ENCODE measurements at regions not wholly inside any gene's neighbourhood (a gene's known extent, or its start where the extent isn't known, plus 50 kb on each side); places are given as distances from the start of the nearest gene placed in this dataset.

DNA sequence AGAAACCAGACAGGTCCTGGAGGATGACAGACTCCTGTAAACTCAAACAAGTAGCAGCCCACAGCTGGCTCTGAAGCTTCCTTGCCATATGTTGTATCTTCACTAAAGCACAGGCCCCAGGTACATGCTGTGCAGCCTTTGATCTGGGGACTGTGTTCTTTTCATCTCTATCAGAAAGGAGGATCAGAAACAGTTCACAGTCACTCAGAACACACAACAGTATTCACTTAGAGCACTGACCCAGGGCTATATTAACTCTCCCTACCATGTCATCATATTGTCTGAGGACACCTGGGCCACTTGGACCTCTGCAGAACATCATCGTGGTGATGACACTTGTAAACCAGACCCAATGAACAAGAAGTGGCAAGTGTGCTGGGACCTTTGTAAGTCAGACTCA is 222.0 kb downstream of the SETD4 start:
- Mint-ChIP-seq H3K9me3 (no peaks in the 10 kb centered on the region), H3K4me3 (no peak overlapping the region), H3K36me3 (no peaks in the 10 kb centered on the region), H3K4me1 (peaks cover 6 to 15% (median 7%) of the 10 kb centered on the region in 3 donors), H3K27ac (no peak overlapping the region), H3K27me3 (peaks cover 0 to 1% of the 10 kb centered on the region in 2 donors)
- Histone ChIP-seq H3K9me3 (no peaks in the 10 kb centered on the region), H3K36me3 (ENCODE audit: control insufficient read depth in 2 of 2, extremely low read depth in 1 of 2, insufficient read depth in 1 of 2, low read length in 1 of 2) (no peaks in the 10 kb centered on the region), H3K4me3 (ENCODE audit: control insufficient read depth in 1 of 2, extremely low read depth in 1 of 2, low read length in 1 of 2) (no peak overlapping the region), H3K4me1 (ENCODE audit: control insufficient read depth in 1 of 2, extremely low read depth in 1 of 2, insufficient read depth in 2 of 2, low read length in 2 of 2) (peaks cover 0 to 9% of the 10 kb centered on the region in 2 experiments), H3K27ac (ENCODE audit: low read length) (no peak overlapping the region), H3K27me3 (replicated peaks in 1 of 2; ENCODE audit: control insufficient read depth in 2 of 2, extremely low read depth in 1 of 2, insufficient read depth in 2 of 2, low read length in 1 of 2) (peaks cover 0 to 7% of the 10 kb centered on the region in 2 experiments)
- ChIA-PET CTCF (interaction anchor here (0.5 to 3.7 kb wide), 3 partner anchors 24 to 1093 kb away, joined by 3 to 32 read pairs (median 3); no protein-coding TSS in a partner anchor), POLR2A (no interaction called here)
- DNase-seq: peak in 1 of 35 experiments; percentile 13
- ATAC-seq (replicated peaks in 1 of 4): peak in 1 of 4 experiments; percentile 46
- no CpG with 5 or more reads among the region's 1 CpG for WGBS (ENCODE audit: insufficient coverage)

DNA sequence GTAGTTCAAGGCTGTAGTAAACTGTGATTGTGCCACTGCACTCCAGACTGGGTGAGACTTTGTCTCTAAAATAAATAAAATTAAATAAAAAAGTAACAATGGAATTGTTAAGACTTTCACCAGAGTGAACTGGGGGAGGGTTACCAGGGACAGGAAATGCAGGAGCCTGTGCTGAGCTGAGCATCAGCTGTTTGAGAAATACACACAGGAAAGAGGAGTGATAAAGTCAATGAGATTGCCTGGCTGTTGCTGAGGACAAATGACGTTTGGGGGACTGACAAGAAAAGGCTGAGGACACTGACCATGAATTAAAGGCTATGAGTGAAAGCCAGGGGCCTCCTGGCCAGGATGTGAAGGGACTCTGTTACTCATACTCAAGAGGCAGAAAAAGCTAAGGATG is 226.3 kb downstream of the SETD4 start:
- Histone ChIP-seq H3K9me3 (no peaks in the 10 kb centered on the region), H3K4me3 (ENCODE audit: control insufficient read depth in 1 of 2, extremely low read depth in 1 of 2, low read length in 1 of 2) (no peak overlapping the region), H3K27me3 (replicated peaks in 1 of 2; ENCODE audit: control insufficient read depth in 2 of 2, extremely low read depth in 1 of 2, insufficient read depth in 2 of 2, low read length in 1 of 2) (peaks cover 0 to 14% of the 10 kb centered on the region in 2 experiments), H3K27ac (ENCODE audit: low read length) (no peak overlapping the region), H3K36me3 (ENCODE audit: control insufficient read depth in 2 of 2, extremely low read depth in 1 of 2, insufficient read depth in 1 of 2, low read length in 1 of 2) (no peaks in the 10 kb centered on the region), H3K4me1 (ENCODE audit: control insufficient read depth in 1 of 2, extremely low read depth in 1 of 2, insufficient read depth in 2 of 2, low read length in 2 of 2) (peaks cover 0 to 9% of the 10 kb centered on the region in 2 experiments)
- WGBS (ENCODE audit: insufficient coverage): 0% methylated on average over 1 of the region's 1 CpG
- ATAC-seq (replicated peaks in 1 of 4): no peak
- no peaks in the 10 kb centered on the region for H3K9me3 Mint-ChIP-seq
- no peak for DNase-seq
- ChIA-PET CTCF (no interaction called here), POLR2A (no interaction called here)
- peaks cover 8 to 21% (median 10%) of the 10 kb centered on the region in 3 donors for H3K4me1 Mint-ChIP-seq
- no peaks in the 10 kb centered on the region for H3K36me3 Mint-ChIP-seq
- H3K27me3 Mint-ChIP-seq: peaks cover 13 to 22% of the 10 kb centered on the region in 2 donors
- H3K27ac Mint-ChIP-seq: no peak overlapping the region
- no peak overlapping the region for H3K4me3 Mint-ChIP-seq

DNA sequence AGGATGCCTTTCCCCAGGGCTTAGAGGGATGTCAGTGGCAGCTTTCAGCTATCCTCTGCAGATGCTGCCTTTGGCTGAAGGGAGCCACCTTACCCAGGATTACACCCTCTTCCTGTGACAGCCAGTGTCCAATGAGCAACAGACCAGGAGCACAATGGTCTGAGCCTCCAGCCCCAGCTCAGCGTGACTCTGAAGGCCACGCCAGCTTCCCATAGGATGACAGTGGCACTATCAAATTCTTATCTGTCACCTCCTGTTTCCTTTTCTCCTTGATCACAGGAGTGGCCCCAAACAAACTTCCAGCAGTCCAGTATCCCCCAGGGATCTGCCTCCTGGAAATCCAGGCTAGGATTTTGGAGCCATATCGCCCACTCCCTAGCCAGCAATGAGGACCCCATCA is 226.9 kb downstream of the SETD4 start:
- no peaks in the 10 kb centered on the region for H3K36me3 ChIP-seq (ENCODE audit: control insufficient read depth in 2 of 2, extremely low read depth in 1 of 2, insufficient read depth in 1 of 2, low read length in 1 of 2)
- peaks cover 19 to 28% of the 10 kb centered on the region in 2 donors for H3K27me3 Mint-ChIP-seq
- H3K27ac ChIP-seq (ENCODE audit: low read length): no peak overlapping the region
- H3K27me3 ChIP-seq (replicated peaks in 1 of 2; ENCODE audit: control insufficient read depth in 2 of 2, extremely low read depth in 1 of 2, insufficient read depth in 2 of 2, low read length in 1 of 2): peaks cover 0 to 16% of the 10 kb centered on the region in 2 experiments
- POLR2A ChIA-PET: no interaction called here
- H3K4me3 ChIP-seq (ENCODE audit: control insufficient read depth in 1 of 2, extremely low read depth in 1 of 2, low read length in 1 of 2): no peak overlapping the region
- CTCF ChIA-PET: no interaction called here
- H3K4me3 Mint-ChIP-seq: no peak overlapping the region
- H3K9me3 Mint-ChIP-seq: no peaks in the 10 kb centered on the region
- H3K4me1 Mint-ChIP-seq: peaks cover 6 to 22% (median 12%) of the 10 kb centered on the region in 3 donors
- H3K36me3 Mint-ChIP-seq: no peaks in the 10 kb centered on the region
- peaks cover 0 to 9% of the 10 kb centered on the region in 2 experiments for H3K4me1 ChIP-seq (ENCODE audit: control insufficient read depth in 1 of 2, extremely low read depth in 1 of 2, insufficient read depth in 2 of 2, low read length in 2 of 2)
- ATAC-seq (replicated peaks in 1 of 4) (no peak), DNase-seq (no peak)
- H3K27ac Mint-ChIP-seq: no peak overlapping the region
- 69% methylated on average over 2 of the region's 3 CpGs for WGBS (ENCODE audit: insufficient coverage)
- no peaks in the 10 kb centered on the region for H3K9me3 ChIP-seq

DNA sequence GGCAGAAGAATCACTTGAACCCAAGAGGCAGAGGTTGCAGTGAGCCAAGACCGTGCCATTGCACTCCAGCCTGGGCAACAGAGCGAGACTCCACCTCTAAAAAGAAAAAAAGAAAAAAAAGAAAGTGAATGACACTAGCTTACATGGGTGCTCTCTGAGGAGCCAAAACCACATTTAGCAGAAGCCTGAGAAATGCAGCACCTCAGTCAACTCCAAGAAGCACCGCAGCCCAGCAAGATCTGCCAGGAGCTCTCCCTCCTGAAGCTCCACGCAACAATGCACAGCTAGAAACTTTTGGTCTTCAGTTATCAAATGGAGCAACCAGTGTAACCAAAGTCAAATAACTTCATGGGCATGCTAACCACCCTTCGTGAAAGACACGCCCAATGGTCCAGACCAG is 229.1 kb downstream of the SETD4 start:
- ChIA-PET CTCF (no interaction called here), POLR2A (no interaction called here)
- H3K4me1 ChIP-seq (ENCODE audit: control insufficient read depth in 1 of 2, extremely low read depth in 1 of 2, insufficient read depth in 2 of 2, low read length in 2 of 2): peaks cover 0 to 9% of the 10 kb centered on the region in 2 experiments
- ATAC-seq (replicated peaks in 1 of 4) (no peak), DNase-seq (no peak)
- H3K27ac Mint-ChIP-seq: no peak overlapping the region
- no peak overlapping the region for H3K27ac ChIP-seq (ENCODE audit: low read length)
- 62% methylated on average over 4 of the region's 6 CpGs for WGBS (ENCODE audit: insufficient coverage)
- no peak overlapping the region for H3K4me3 Mint-ChIP-seq
- no peaks in the 10 kb centered on the region for H3K36me3 Mint-ChIP-seq
- no peak overlapping the region for H3K4me3 ChIP-seq (ENCODE audit: control insufficient read depth in 1 of 2, extremely low read depth in 1 of 2, low read length in 1 of 2)
- no peaks in the 10 kb centered on the region for H3K9me3 ChIP-seq
- no peaks in the 10 kb centered on the region for H3K9me3 Mint-ChIP-seq
- H3K27me3 Mint-ChIP-seq: peaks cover 22 to 30% of the 10 kb centered on the region in 2 donors
- no peaks in the 10 kb centered on the region for H3K36me3 ChIP-seq (ENCODE audit: control insufficient read depth in 2 of 2, extremely low read depth in 1 of 2, insufficient read depth in 1 of 2, low read length in 1 of 2)
- H3K27me3 ChIP-seq (replicated peaks in 1 of 2; ENCODE audit: control insufficient read depth in 2 of 2, extremely low read depth in 1 of 2, insufficient read depth in 2 of 2, low read length in 1 of 2): peaks cover 0 to 17% of the 10 kb centered on the region in 2 experiments
- peaks cover 4 to 20% (median 9%) of the 10 kb centered on the region in 3 donors for H3K4me1 Mint-ChIP-seq

DNA sequence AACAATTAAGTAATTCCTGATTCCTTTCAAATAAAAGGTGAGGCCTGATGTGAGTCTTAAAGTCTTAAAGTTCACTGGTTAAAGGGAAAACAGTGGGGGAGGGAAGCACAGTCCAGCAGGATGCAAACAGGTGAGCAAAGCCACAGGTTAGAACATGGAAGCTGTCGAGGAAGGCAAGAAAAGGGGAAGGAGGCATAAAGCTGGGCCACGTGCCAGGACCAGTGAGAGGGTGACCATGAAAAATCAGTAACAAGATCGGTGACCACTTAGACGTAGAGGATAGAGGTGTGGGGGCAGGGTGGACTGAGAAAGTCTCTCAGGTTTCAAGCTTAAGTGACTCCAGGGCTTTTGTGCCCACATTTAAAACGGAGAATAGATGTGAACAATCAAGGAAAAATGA is 231.3 kb downstream of the SETD4 start:
- Mint-ChIP-seq H3K4me3 (no peak overlapping the region), H3K27me3 (peaks cover 28 to 31% of the 10 kb centered on the region in 2 donors), H3K9me3 (no peaks in the 10 kb centered on the region), H3K27ac (no peak overlapping the region), H3K36me3 (no peaks in the 10 kb centered on the region), H3K4me1 (peaks cover 3 to 15% (median 8%) of the 10 kb centered on the region in 3 donors)
- CTCF ChIA-PET: no interaction called here
- H3K9me3 ChIP-seq: no peaks in the 10 kb centered on the region
- H3K4me3 ChIP-seq (ENCODE audit: control insufficient read depth in 1 of 2, extremely low read depth in 1 of 2, low read length in 1 of 2): no peak overlapping the region
- no peak overlapping the region for H3K27ac ChIP-seq (ENCODE audit: low read length)
- peaks cover 0 to 15% of the 10 kb centered on the region in 2 experiments for H3K27me3 ChIP-seq (replicated peaks in 1 of 2; ENCODE audit: control insufficient read depth in 2 of 2, extremely low read depth in 1 of 2, insufficient read depth in 2 of 2, low read length in 1 of 2)
- 23% methylated on average over 5 of the region's 5 CpGs for WGBS (ENCODE audit: insufficient coverage)
- DNase-seq: no peak
- peaks cover 0 to 5% of the 10 kb centered on the region in 2 experiments for H3K4me1 ChIP-seq (ENCODE audit: control insufficient read depth in 1 of 2, extremely low read depth in 1 of 2, insufficient read depth in 2 of 2, low read length in 2 of 2)
- no peaks in the 10 kb centered on the region for H3K36me3 ChIP-seq (ENCODE audit: control insufficient read depth in 2 of 2, extremely low read depth in 1 of 2, insufficient read depth in 1 of 2, low read length in 1 of 2)
- POLR2A ChIA-PET: no interaction called here
- no peak for ATAC-seq (replicated peaks in 1 of 4)

DNA sequence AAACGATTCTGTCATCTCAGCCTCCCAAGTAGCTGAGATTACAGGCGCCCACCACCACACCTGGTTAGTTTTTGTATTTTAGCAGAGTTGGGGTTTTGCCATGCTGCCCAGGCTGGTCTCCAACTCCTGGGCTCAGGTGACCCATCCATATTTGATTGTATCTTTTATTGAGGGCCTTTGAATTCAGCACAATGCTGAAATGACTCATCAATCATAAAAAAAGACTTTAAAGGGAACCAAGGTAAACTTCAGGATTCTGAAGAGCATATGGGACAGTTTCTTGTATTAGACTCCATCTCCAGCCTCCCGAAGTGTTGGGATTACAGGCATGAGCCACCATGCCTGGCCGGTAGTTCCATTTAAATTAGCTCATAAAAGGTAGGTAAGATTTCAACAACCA is 232.2 kb downstream of the SETD4 start:
- H3K27ac ChIP-seq (ENCODE audit: low read length): no peak overlapping the region
- CTCF ChIA-PET: no interaction called here
- H3K36me3 ChIP-seq (ENCODE audit: control insufficient read depth in 2 of 2, extremely low read depth in 1 of 2, insufficient read depth in 1 of 2, low read length in 1 of 2): no peaks in the 10 kb centered on the region
- H3K4me1 ChIP-seq (ENCODE audit: control insufficient read depth in 1 of 2, extremely low read depth in 1 of 2, insufficient read depth in 2 of 2, low read length in 2 of 2): peaks cover 0 to 3% of the 10 kb centered on the region in 2 experiments
- no peaks in the 10 kb centered on the region for H3K36me3 Mint-ChIP-seq
- H3K4me3 Mint-ChIP-seq: no peak overlapping the region
- ATAC-seq (replicated peaks in 1 of 4): no peak
- 87% methylated on average over 3 of the region's 4 CpGs for WGBS (ENCODE audit: insufficient coverage)
- H3K27ac Mint-ChIP-seq: no peak overlapping the region
- POLR2A ChIA-PET: interaction anchor here in 1 of 2 donors (0.7 kb wide), 1 partner anchor 1176 kb away, joined by 5 read pairs; no protein-coding TSS in a partner anchor
- peaks cover 2 to 11% (median 7%) of the 10 kb centered on the region in 3 donors for H3K4me1 Mint-ChIP-seq
- DNase-seq: no peak
- no peaks in the 10 kb centered on the region for H3K9me3 Mint-ChIP-seq
- H3K27me3 ChIP-seq (replicated peaks in 1 of 2; ENCODE audit: control insufficient read depth in 2 of 2, extremely low read depth in 1 of 2, insufficient read depth in 2 of 2, low read length in 1 of 2): peaks cover 0 to 17% of the 10 kb centered on the region in 2 experiments
- H3K27me3 Mint-ChIP-seq: peaks cover 34 to 35% of the 10 kb centered on the region in 2 donors
- H3K9me3 ChIP-seq: no peaks in the 10 kb centered on the region
- no peak overlapping the region for H3K4me3 ChIP-seq (ENCODE audit: control insufficient read depth in 1 of 2, extremely low read depth in 1 of 2, low read length in 1 of 2)

DNA sequence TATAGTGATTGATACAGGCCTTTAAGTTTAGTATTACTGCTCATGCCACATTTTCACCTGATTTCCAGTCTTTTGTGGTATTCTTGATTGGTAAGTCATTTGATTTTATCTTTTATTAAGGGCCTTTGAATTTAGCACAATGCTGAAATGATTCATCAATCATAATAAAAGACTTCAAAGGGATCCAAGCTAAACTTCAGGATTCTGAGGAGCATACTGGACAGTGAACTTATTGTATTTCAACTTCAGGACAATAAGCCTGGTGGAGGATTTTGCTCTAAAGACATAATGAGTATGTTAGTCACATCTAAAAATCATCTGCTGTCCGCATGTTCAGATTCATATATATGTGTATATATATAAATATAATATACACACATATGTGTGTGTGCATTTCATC is 233.3 kb downstream of the SETD4 start:
- H3K27me3 ChIP-seq (replicated peaks in 1 of 2; ENCODE audit: control insufficient read depth in 2 of 2, extremely low read depth in 1 of 2, insufficient read depth in 2 of 2, low read length in 1 of 2): peaks cover 0 to 17% of the 10 kb centered on the region in 2 experiments
- CTCF ChIA-PET: no interaction called here
- H3K27me3 Mint-ChIP-seq: peaks cover 34% of the 10 kb centered on the region in 2 donors

More for the DNA sequence above, 233.3 kb downstream of the SETD4 start:
- no CpG with 5 or more reads among the region's 1 CpG for WGBS (ENCODE audit: insufficient coverage)
- Mint-ChIP-seq H3K27ac (no peak overlapping the region), H3K36me3 (no peaks in the 10 kb centered on the region), H3K9me3 (no peaks in the 10 kb centered on the region), H3K4me3 (no peak overlapping the region), H3K4me1 (peaks cover 2 to 11% (median 7%) of the 10 kb centered on the region in 3 donors)
- POLR2A ChIA-PET: no interaction called here
- Histone ChIP-seq H3K4me1 (ENCODE audit: control insufficient read depth in 1 of 2, extremely low read depth in 1 of 2, insufficient read depth in 2 of 2, low read length in 2 of 2) (peaks cover 0 to 3% of the 10 kb centered on the region in 2 experiments), H3K4me3 (ENCODE audit: control insufficient read depth in 1 of 2, extremely low read depth in 1 of 2, low read length in 1 of 2) (no peak overlapping the region), H3K27ac (ENCODE audit: low read length) (no peak overlapping the region), H3K36me3 (ENCODE audit: control insufficient read depth in 2 of 2, extremely low read depth in 1 of 2, insufficient read depth in 1 of 2, low read length in 1 of 2) (no peaks in the 10 kb centered on the region), H3K9me3 (no peaks in the 10 kb centered on the region)
- no peak for ATAC-seq (replicated peaks in 1 of 4)
- DNase-seq: no peak
